Ascending aorta (tissue), 2 donors: ENCODE measurements at regions not wholly inside any gene's neighbourhood (a gene's known extent, or its start where the extent isn't known, plus 50 kb on each side); places are given as distances from the start of the nearest gene placed in this dataset.

ENCODE experiments used
- DNase-seq, 2 donors: peaks; one replicate each; pipeline ENCODE4 v3.0.0-alpha.2; 2019; ENCODE audit warnings: low spot score in 2 of 2
- H3K27ac ChIP-seq, 2 donors: fragments of 200-600 bp; sonication (generic); one replicate each; pipeline ENCODE4 v1.5.1; 2016 to 2017; ENCODE audit warnings: mild to moderate bottlenecking in 1 of 2
- H3K27me3 ChIP-seq: fragments of 200-600 bp; sonication (generic); one replicate; pipeline ENCODE4 v1.5.1; 2017
- H3K36me3 ChIP-seq, 2 donors: fragments of 200-600 bp; sonication (generic); one replicate each; pipeline ENCODE4 v1.5.1; 2016
- H3K4me1 ChIP-seq, 2 donors: fragments of 200-600 bp; sonication (generic); one replicate each; pipeline ENCODE4 v1.5.1; 2016 to 2017; ENCODE audit warnings: mild to moderate bottlenecking in 1 of 2
- H3K4me3 ChIP-seq, 2 donors: fragments of 200-600 bp; sonication (generic); one replicate each; pipeline ENCODE4 v1.5.1; 2016 to 2017; ENCODE audit warnings: mild to moderate bottlenecking in 1 of 2
- H3K9me3 ChIP-seq, 2 donors: fragments of 200-600 bp; sonication (generic); one replicate each; pipeline ENCODE4 v1.5.1; 2016
- CTCF ChIP-seq, 3 experiments: fragments of 200-600 bp in 2 of 3; fragments of 450-650 bp in 1 of 3; sonication (generic) in 2 of 3; IDR thresholded peaks; one replicate each; pipeline ENCODE4 v1.5.1; 2016 to 2019; ENCODE audit warnings: antibody characterized with exemption in 3 of 3, mild to moderate bottlenecking in 1 of 3, moderate library complexity in 1 of 3
- intact Hi-C: fragments of 100-400 bp; cut with DNase I; formaldehyde crosslinking; loops from one replicate; pipeline ENCODE4 v1.15.1; 2023

GRCh38 chr10:117666965-117667364 lies 124.4 kb downstream of the EMX2 start:
- TF ChIP-seq CTCF (IDR thresholded peaks at IDR 0.05) = no peak
- no peak for DNase-seq
- H3K9me3 ChIP-seq = no peaks in the 10 kb centered on the region
- H3K4me3 ChIP-seq = no peak overlapping the region
- H3K36me3 ChIP-seq = no peaks in the 10 kb centered on the region
- H3K27me3 ChIP-seq = no peaks in the 10 kb centered on the region
- H3K4me1 ChIP-seq = no peaks in the 10 kb centered on the region
- intact Hi-C loops = no loop called here
- no peak overlapping the region for H3K27ac ChIP-seq

GRCh38 chr10:117667831-117668230 lies 125.3 kb downstream of the EMX2 start:
- no peaks in the 10 kb centered on the region for H3K9me3 ChIP-seq
- H3K27me3 ChIP-seq = no peaks in the 10 kb centered on the region
- H3K27ac ChIP-seq = no peak overlapping the region
- H3K4me1 ChIP-seq = no peaks in the 10 kb centered on the region
- no peak for DNase-seq
- intact Hi-C loops = no loop called here
- no peak for TF ChIP-seq CTCF (IDR thresholded peaks at IDR 0.05)
- H3K4me3 ChIP-seq = no peak overlapping the region
- no peaks in the 10 kb centered on the region for H3K36me3 ChIP-seq

GRCh38 chr10:117668327-117669008 lies 125.9 kb downstream of the EMX2 start:
- DNase-seq = no peak
- Histone ChIP-seq H3K4me1 (no peaks in the 10 kb centered on the region), H3K27me3 (no peaks in the 10 kb centered on the region), H3K4me3 (no peak overlapping the region), H3K36me3 (no peaks in the 10 kb centered on the region), H3K27ac (no peak overlapping the region), H3K9me3 (no peaks in the 10 kb centered on the region)
- intact Hi-C loops = no loop called here
- no peak for TF ChIP-seq CTCF (IDR thresholded peaks at IDR 0.05)

- H3K9me3 ChIP-seq = no peaks in the 10 kb centered on the region
- no peak overlapping the region for H3K27ac ChIP-seq
- intact Hi-C loops = no loop called here
- TF ChIP-seq CTCF (IDR thresholded peaks at IDR 0.05) = no peak
- H3K4me1 ChIP-seq = no peaks in the 10 kb centered on the region
- H3K27me3 ChIP-seq = no peaks in the 10 kb centered on the region
- H3K36me3 ChIP-seq = no peaks in the 10 kb centered on the region
- no peak overlapping the region for H3K4me3 ChIP-seq
- no peak for DNase-seq
Measured at GRCh38 chr10:117669122-117669521, 126.6 kb downstream of the EMX2 start.

- H3K4me1 ChIP-seq = no peaks in the 10 kb centered on the region
- no peak overlapping the region for H3K27ac ChIP-seq
- no peak for DNase-seq
- no peaks in the 10 kb centered on the region for H3K36me3 ChIP-seq
- intact Hi-C loops = no loop called here
- no peaks in the 10 kb centered on the region for H3K9me3 ChIP-seq
- H3K4me3 ChIP-seq = no peak overlapping the region
- no peak for TF ChIP-seq CTCF (IDR thresholded peaks at IDR 0.05)
- H3K27me3 ChIP-seq = no peaks in the 10 kb centered on the region
Measured at GRCh38 chr10:117670116-117670904, 127.8 kb downstream of the EMX2 start.
